ENCODE measurements at regions not wholly inside any gene's neighbourhood (a gene's known extent, or its start where the extent isn't known, plus 50 kb on each side); places are given as distances from the start of the nearest gene placed in this dataset.

DNA sequence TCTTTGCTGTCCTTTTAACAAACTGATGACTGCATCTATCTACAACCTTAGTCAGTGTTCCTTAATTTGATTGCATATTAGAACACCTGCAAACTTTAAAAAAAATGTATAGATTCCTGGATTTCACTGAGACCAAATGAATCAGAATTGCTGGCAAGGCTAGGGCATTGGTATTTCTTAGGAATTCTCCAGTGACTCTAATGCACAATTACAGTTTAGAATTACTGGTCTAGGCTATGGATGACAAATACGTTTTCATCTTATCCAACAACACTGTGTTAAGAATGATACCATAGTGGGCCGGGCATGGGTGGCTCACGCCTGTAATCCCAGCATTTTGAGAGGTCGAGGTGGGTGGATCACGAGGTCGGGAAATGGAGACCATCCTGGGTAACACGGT, 545.9 kb upstream of the RIOK2 start:
- TF ChIP-seq, protein P1, sequence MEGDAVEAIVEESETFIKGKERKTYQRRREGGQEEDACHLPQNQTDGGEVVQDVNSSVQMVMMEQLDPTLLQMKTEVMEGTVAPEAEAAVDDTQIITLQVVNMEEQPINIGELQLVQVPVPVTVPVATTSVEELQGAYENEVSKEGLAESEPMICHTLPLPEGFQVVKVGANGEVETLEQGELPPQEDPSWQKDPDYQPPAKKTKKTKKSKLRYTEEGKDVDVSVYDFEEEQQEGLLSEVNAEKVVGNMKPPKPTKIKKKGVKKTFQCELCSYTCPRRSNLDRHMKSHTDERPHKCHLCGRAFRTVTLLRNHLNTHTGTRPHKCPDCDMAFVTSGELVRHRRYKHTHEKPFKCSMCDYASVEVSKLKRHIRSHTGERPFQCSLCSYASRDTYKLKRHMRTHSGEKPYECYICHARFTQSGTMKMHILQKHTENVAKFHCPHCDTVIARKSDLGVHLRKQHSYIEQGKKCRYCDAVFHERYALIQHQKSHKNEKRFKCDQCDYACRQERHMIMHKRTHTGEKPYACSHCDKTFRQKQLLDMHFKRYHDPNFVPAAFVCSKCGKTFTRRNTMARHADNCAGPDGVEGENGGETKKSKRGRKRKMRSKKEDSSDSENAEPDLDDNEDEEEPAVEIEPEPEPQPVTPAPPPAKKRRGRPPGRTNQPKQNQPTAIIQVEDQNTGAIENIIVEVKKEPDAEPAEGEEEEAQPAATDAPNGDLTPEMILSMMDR (IDR thresholded peaks at IDR 0.05), result no peak
- TF ChIP-seq POLR2AphosphoS5 (IDR thresholded peaks at IDR 0.05; ENCODE audit: low read depth, low read length) (no peak), SIN3A (IDR thresholded peaks at IDR 0.05; ENCODE audit: borderline replicate concordance, insufficient read depth, low read depth, low read length) (no peak), TCF7L2 (IDR thresholded peaks at IDR 0.05; ENCODE audit: low read depth, low read length) (no peak)
- TF ChIP-seq, protein P2, sequence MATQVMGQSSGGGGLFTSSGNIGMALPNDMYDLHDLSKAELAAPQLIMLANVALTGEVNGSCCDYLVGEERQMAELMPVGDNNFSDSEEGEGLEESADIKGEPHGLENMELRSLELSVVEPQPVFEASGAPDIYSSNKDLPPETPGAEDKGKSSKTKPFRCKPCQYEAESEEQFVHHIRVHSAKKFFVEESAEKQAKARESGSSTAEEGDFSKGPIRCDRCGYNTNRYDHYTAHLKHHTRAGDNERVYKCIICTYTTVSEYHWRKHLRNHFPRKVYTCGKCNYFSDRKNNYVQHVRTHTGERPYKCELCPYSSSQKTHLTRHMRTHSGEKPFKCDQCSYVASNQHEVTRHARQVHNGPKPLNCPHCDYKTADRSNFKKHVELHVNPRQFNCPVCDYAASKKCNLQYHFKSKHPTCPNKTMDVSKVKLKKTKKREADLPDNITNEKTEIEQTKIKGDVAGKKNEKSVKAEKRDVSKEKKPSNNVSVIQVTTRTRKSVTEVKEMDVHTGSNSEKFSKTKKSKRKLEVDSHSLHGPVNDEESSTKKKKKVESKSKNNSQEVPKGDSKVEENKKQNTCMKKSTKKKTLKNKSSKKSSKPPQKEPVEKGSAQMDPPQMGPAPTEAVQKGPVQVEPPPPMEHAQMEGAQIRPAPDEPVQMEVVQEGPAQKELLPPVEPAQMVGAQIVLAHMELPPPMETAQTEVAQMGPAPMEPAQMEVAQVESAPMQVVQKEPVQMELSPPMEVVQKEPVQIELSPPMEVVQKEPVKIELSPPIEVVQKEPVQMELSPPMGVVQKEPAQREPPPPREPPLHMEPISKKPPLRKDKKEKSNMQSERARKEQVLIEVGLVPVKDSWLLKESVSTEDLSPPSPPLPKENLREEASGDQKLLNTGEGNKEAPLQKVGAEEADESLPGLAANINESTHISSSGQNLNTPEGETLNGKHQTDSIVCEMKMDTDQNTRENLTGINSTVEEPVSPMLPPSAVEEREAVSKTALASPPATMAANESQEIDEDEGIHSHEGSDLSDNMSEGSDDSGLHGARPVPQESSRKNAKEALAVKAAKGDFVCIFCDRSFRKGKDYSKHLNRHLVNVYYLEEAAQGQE (IDR thresholded peaks at IDR 0.05; ENCODE audit: insufficient read depth in 1 of 2, low read depth in 2 of 2, low read length in 1 of 2), result no peak
